ES-I3 (cell line): ENCODE measurements at regions not wholly inside any gene's neighbourhood (a gene's known extent, or its start where the extent isn't known, plus 50 kb on each side); places are given as distances from the start of the nearest gene placed in this dataset.
"Not testable (repeated sequence)": the region's sequence is repeated elsewhere in the genome, so short reads cannot be mapped to it uniquely, and the experiment has no call there.

Experiments used
- H3K36me3 ChIP-seq: 2 replicates; pipeline ENCODE4 v1.6.1; 2013; ENCODE audit warnings: mild to moderate bottlenecking, low read length, control low read depth, moderate library complexity; ENCODE audit not compliant: insufficient read depth
- H3K4me1 ChIP-seq: 2 replicates; pipeline ENCODE4 v1.6.1; 2013; ENCODE audit warnings: mild to moderate bottlenecking, control low read depth, low read length; ENCODE audit not compliant: insufficient read depth
- H3K9ac ChIP-seq: 2 replicates; pipeline ENCODE4 v1.6.1; 2013; ENCODE audit warnings: low read depth, mild to moderate bottlenecking, low read length, moderate library complexity
- H3K9me3 ChIP-seq: 2 replicates; pipeline ENCODE4 v1.6.1; 2013; ENCODE audit warnings: mild to moderate bottlenecking, low read length, moderate library complexity; ENCODE audit not compliant: control insufficient read depth, insufficient read depth

DNA sequence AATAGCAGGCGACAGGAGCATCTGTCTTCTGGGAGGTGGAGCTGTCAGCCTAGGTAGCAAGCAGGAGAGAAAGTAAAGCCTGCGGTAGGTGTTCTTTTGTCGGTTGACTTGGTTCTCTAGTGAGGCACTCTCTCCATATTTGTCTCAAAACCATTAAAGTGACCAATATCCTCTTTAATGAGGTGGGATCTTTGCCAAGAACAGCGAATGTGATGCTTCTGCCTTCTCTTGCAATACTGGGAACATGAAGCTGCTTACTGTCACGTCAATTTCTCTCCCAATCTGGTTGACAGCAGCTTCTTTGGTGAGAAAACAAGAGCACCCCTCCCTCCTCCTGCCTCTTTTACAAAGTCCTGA lies 176.7 kb downstream of the ABCC12 start:
- Histone ChIP-seq H3K4me1 (peaks cover 10% of the 10 kb centered on the region), H3K36me3 (no peaks in the 10 kb centered on the region), H3K9me3 (no peaks in the 10 kb centered on the region), H3K9ac (no peak overlapping the region)

DNA sequence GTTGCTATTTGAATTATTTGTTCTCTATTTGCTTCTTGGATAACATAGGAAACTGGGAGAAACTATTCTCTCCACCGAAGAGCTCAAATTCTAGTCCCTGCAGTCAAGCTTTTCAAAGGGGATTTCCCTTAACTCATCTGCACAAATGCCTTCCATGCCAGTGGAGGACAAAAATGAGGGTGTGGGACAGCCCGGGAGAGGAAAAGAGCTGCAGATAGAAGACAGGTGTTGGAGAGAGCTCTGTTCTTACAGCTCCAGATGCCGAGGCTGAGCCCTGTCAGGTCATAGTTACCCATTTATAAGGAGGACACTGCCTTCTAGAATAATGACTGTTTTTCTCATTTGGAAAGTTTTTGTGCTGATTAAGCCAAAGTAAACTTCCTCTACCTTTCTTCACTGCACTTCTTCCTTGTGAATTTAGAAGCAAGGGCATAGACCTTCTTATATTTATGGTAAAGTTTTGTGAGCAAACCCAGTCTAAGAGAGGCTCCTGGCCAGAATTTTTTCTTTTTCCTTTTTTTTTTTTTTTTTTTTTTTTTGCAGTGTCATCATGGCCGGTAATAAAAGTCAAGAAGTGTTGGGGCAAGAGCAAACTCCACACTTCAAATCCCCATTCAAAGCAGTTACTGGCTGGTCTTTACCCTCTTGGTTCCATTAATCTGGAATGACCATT lies 177.2 kb downstream of the ABCC12 start:
- Histone ChIP-seq H3K4me1 (peaks cover 10% of the 10 kb centered on the region), H3K36me3 (no peaks in the 10 kb centered on the region), H3K9me3 (no peaks in the 10 kb centered on the region), H3K9ac (no peak overlapping the region)

DNA sequence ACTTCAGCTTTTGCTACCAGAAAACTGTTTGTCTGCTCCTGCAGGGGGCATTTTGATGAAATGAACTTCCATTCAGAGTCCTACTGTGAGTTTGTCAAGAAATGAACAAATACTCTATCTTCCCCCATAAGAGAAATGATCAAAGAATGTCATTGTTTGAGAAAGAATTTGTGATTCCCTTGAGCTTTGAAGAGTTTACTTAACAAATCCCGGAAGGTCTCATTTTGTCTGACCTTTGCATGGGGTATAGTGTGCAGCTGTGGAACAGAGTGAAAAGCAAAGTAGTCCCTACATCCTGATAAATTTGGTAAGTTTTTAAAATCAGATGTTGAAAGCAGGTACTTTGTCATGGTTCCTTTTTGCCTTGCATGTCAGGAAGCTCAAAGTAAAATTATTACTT lies 178.0 kb downstream of the ABCC12 start:
- Histone ChIP-seq H3K36me3 (no peaks in the 10 kb centered on the region), H3K4me1 (peaks cover 10% of the 10 kb centered on the region), H3K9me3 (no peaks in the 10 kb centered on the region), H3K9ac (no peak overlapping the region)

GRCh38 chr16:47976636-47977210 lies 179.1 kb downstream of the ABCC12 start:
- no peaks in the 10 kb centered on the region for H3K9me3 ChIP-seq
- H3K4me1 ChIP-seq = peaks cover 10% of the 10 kb centered on the region
- no peak overlapping the region for H3K9ac ChIP-seq
- no peaks in the 10 kb centered on the region for H3K36me3 ChIP-seq

DNA sequence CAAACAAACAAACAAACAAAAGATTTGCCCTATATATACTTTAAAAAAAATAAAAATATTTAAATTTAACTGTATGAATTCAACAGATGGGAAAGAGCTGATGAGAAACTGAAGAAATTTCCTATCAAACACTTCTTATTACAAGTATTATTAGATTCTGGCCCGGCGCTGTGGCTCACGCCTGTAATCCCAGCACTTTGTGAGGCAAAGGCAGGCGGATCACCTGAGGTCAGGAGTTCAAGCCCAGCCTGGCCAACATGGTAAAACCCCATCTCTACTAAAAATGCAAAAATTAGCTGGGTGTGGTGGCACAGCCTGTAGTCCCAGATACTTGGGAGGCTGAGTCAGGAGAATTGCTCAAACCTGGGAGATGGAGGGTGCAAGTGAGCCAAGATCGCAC lies 180.8 kb downstream of the ABCC12 start:
- not testable (repeated sequence) for H3K9ac ChIP-seq, H3K36me3 ChIP-seq

DNA sequence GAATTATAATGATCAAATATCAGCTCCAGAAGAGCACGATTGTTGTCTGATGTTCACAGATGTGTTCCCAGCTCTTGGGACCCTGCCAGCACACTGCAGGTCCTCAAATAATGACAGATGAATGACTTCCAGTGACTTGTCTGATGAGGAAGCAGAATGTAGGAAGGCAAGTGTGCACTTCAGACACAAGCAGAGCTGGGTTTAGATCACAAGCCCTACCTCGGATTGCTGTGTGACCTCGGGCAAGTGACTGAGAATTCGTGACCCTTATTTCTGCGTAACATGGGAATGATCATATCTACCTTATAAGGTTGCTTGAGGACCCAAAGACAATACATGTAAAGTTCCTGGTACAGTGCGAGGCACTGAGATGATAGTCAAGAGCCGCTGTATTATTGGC lies 182.2 kb downstream of the ABCC12 start:
- Histone ChIP-seq H3K36me3 (no peaks in the 10 kb centered on the region), H3K9ac (no peak overlapping the region), H3K9me3 (no peaks in the 10 kb centered on the region), H3K4me1 (peaks cover 4% of the 10 kb centered on the region)

More for the DNA sequence above, 180.8 kb downstream of the ABCC12 start:
- H3K9me3 ChIP-seq = not testable (repeated sequence)
- peaks cover 10% of the 10 kb centered on the region for H3K4me1 ChIP-seq

GRCh38 chr16:47972246-47972985 lies 183.4 kb downstream of the ABCC12 start:
- Histone ChIP-seq H3K9me3 (no peaks in the 10 kb centered on the region), H3K4me1 (no peaks in the 10 kb centered on the region), H3K9ac (no peak overlapping the region), H3K36me3 (no peaks in the 10 kb centered on the region)

DNA sequence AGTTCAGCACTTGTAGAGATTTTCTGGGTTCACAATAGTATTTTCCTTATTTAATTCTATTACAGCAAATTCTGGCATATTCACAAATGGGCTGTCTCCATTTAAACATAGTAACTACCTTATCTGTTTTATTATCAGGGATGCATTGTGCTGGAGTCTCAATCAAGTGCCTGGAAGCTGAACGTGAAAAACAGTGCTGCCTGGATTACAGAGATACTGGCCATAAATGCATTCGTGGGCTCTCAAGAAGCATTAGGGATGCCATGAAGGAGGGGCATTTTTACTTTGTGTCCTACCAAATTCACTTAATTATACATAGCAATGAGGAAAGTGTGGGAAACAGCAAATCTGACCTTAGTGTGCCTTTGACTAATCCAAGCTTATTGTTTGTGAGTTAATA lies 184.6 kb downstream of the ABCC12 start:
- H3K9me3 ChIP-seq = no peaks in the 10 kb centered on the region
- no peak overlapping the region for H3K9ac ChIP-seq
- no peaks in the 10 kb centered on the region for H3K36me3 ChIP-seq
- H3K4me1 ChIP-seq = peaks cover 1% of the 10 kb centered on the region; the same call in 1 of the 2 replicates

DNA sequence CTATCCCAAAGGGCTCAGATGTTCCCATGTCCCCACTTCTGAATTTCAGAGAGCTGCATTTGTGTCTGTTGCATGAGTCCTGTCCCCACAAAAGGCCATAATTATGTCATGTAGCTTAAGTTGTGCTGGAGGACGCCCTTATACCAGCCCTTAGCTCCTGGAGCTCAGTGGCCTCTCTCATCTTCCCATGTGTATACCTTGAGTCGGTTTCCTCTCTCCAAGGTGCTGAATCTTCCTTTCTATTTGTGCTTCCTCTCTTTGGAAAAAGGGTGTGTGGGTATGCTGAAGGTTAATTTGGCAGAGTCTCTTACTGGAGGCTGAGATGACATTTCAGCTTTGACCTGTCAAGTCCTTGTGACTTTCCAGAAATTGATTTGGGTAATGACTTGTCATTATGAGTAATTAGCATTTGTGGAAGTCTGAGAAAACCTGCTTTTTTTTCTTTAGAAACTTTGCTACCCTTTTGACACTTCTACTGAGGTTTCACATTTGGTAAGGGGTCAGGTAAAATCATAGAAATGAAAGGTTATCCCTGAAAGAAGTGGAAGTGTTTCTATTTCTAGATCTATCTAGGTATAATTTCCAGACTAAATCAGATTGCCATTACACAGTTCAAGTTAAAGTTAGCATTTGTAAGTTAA lies 185.4 kb downstream of the ABCC12 start:
- H3K9ac ChIP-seq = no peak overlapping the region
- peaks cover 8% of the 10 kb centered on the region for H3K4me1 ChIP-seq
- H3K9me3 ChIP-seq = no peaks in the 10 kb centered on the region
- no peaks in the 10 kb centered on the region for H3K36me3 ChIP-seq

DNA sequence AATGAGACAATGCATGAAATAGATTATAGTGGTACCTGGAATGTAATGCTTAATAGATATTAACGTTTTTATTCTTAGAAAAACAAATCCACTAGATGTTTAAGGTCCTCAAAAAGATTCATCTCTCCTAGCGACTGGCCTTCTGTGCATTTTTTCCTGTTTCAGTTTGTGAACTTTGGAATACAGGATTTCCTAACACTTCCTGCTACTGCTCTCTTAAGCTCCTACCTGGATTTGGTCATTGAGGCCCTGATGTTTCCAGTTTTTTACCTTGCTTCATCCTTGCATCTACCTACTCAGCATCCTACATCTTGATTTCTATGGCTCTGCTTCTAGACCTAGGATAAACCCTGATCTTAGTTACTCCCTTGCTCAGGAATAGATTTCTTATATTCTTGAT lies 188.4 kb downstream of the ABCC12 start:
- Histone ChIP-seq H3K9me3 (no peaks in the 10 kb centered on the region), H3K9ac (no peak overlapping the region), H3K36me3 (no peaks in the 10 kb centered on the region), H3K4me1 (peaks cover 18% of the 10 kb centered on the region)

DNA sequence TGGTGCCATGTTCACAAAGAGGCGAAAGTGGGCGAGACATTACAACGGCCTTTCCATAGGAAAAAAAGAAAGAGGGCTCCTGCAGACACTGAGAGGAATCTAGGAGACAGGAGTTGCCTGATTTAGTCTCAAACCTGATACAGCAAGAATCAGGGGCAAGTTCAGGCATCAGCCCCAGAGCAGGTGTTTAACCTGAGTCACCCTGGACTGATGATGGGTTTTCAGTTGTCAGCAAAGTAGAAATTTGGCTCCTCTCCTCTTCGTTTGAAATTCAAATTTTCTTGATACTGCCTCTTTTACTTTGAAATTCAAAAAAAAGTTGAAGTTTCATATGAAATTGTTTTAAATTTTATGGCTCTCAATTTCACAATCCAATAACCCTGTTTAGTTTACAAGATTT lies 189.5 kb downstream of the ABCC12 start:
- H3K9me3 ChIP-seq = no peaks in the 10 kb centered on the region
- peaks cover 18% of the 10 kb centered on the region for H3K4me1 ChIP-seq
- H3K36me3 ChIP-seq = no peaks in the 10 kb centered on the region
- H3K9ac ChIP-seq = no peak overlapping the region

DNA sequence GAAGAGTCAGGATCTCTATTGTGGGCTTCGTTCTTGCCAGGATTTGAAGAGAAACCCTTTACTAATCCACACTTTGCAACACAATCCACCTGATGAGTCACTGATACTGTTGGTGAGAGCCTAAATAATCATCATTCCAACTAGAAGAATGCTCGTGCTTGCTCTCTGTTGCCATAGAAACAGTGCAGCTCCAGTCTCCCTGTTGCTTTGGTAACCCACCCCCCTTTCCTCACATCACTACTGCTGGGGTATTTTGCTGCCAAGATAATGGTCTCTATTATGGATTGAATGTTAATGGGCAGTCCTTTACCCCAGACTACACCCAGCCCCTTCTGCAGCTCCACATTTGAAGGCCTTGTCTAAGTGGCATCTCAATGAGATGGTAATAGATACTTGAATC lies 190.4 kb downstream of the ABCC12 start:
- Histone ChIP-seq H3K36me3 (no peaks in the 10 kb centered on the region), H3K4me1 (peaks cover 18% of the 10 kb centered on the region), H3K9me3 (no peaks in the 10 kb centered on the region), H3K9ac (no peak overlapping the region)

- Histone ChIP-seq H3K9ac (no peak overlapping the region), H3K9me3 (no peaks in the 10 kb centered on the region), H3K4me1 (peaks cover 4% of the 10 kb centered on the region; the same call in 1 of the 2 replicates), H3K36me3 (no peaks in the 10 kb centered on the region)
Measured at GRCh38 chr16:47958726-47959125, 197.1 kb downstream of the ABCC12 start.

DNA sequence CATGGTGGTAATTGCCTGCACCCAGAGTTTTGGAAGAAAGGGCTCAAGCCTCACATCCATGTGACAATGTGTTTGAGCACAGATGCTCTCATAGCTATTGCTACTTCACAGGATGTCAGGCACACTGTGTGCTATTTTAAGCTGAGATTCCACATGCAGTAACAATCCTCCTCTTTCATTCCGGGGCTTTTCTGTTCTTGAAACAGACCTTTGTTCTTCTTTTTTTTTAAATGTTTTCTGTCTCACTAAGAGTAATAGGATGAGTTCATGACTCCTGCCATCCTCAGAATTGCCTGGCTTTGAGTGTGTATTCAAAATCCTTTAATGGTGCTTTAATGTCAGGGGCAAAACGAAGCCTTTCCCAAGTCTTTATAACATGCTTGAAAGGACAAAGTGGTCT lies 198.9 kb downstream of the ABCC12 start:
- Histone ChIP-seq H3K9me3 (no peaks in the 10 kb centered on the region), H3K9ac (no peak overlapping the region), H3K36me3 (no peaks in the 10 kb centered on the region), H3K4me1 (peaks cover 4% of the 10 kb centered on the region; the same call in 1 of the 2 replicates)

- Histone ChIP-seq H3K4me1 (no peaks in the 10 kb centered on the region), H3K36me3 (no peaks in the 10 kb centered on the region), H3K9ac (no peak overlapping the region), H3K9me3 (no peaks in the 10 kb centered on the region)
Measured at GRCh38 chr16:47949714-47950113, 206.1 kb downstream of the ABCC12 start.
